ENCODE measurements at regions not wholly inside any gene's neighbourhood (a gene's known extent, or its start where the extent isn't known, plus 50 kb on each side); places are given as distances from the start of the nearest gene placed in this dataset.

- H3K9me3 ChIP-seq (ENCODE audit: control insufficient read depth, low read depth, low read length), result no peaks in the 10 kb centered on the region
- DNase-seq (ENCODE audit: low read depth, low spot score) (no peak), FAIRE-seq (no peak)
- H3K9ac ChIP-seq (ENCODE audit: control insufficient read depth, extremely low read depth, insufficient read depth, low read length), result no peak overlapping the region
- no peak for TF ChIP-seq EZH2 (IDR thresholded peaks at IDR 0.05; ENCODE audit: low read length)
- TF ChIP-seq, protein P1, sequence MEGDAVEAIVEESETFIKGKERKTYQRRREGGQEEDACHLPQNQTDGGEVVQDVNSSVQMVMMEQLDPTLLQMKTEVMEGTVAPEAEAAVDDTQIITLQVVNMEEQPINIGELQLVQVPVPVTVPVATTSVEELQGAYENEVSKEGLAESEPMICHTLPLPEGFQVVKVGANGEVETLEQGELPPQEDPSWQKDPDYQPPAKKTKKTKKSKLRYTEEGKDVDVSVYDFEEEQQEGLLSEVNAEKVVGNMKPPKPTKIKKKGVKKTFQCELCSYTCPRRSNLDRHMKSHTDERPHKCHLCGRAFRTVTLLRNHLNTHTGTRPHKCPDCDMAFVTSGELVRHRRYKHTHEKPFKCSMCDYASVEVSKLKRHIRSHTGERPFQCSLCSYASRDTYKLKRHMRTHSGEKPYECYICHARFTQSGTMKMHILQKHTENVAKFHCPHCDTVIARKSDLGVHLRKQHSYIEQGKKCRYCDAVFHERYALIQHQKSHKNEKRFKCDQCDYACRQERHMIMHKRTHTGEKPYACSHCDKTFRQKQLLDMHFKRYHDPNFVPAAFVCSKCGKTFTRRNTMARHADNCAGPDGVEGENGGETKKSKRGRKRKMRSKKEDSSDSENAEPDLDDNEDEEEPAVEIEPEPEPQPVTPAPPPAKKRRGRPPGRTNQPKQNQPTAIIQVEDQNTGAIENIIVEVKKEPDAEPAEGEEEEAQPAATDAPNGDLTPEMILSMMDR (optimal IDR thresholded peaks at IDR 0.05 in 1 of 3, IDR thresholded peaks at IDR 0.05 in 1 of 3, conservative IDR thresholded peaks at IDR 0.05 in 1 of 3; ENCODE audit: extremely low read depth in 1 of 3, insufficient read depth in 2 of 3, low read length in 3 of 3), result no peak
- no peak overlapping the region for H3K4me3 ChIP-seq (ENCODE audit: control insufficient read depth in 2 of 3, extremely low read depth in 1 of 3, insufficient read depth in 2 of 3, low read depth in 1 of 3, low read length in 3 of 3)
- no peaks in the 10 kb centered on the region for H3K4me1 ChIP-seq (ENCODE audit: control insufficient read depth, extremely low read depth, insufficient read depth, low read length)
- H3K27me3 ChIP-seq (ENCODE audit: control insufficient read depth, extremely low read depth, insufficient read depth, low read length), result no peaks in the 10 kb centered on the region
- no peak overlapping the region for H2AFZ ChIP-seq (ENCODE audit: control insufficient read depth, low read length)
- H3K9me1 ChIP-seq (ENCODE audit: control insufficient read depth, extremely low read depth, insufficient read depth, low read length), result no peaks in the 10 kb centered on the region
- no peak overlapping the region for H3K4me2 ChIP-seq (ENCODE audit: control insufficient read depth, extremely low read depth, insufficient read depth, low read depth, low read length)
- no peaks in the 10 kb centered on the region for H4K20me1 ChIP-seq (ENCODE audit: control insufficient read depth, extremely low read depth, insufficient read depth, low read length)
- H3K79me2 ChIP-seq (ENCODE audit: control insufficient read depth, insufficient read depth, low read length), result no peaks in the 10 kb centered on the region
- H3K36me3 ChIP-seq (ENCODE audit: control insufficient read depth in 2 of 2, extremely low read depth in 1 of 2, insufficient read depth in 2 of 2, low read length in 2 of 2), result no peaks in the 10 kb centered on the region
- dilution Hi-C loops (cut with MboI; ENCODE audit: extremely low pct_ligation_motif_present, low sequenced_read_pairs), result no loop called here
- H3K27ac ChIP-seq (ENCODE audit: control insufficient read depth, insufficient read depth, low read length), result no peak overlapping the region
These were observed 89.2 kb upstream of the MARK1 start for GRCh38 chr1:220438741-220439140.

DNA sequence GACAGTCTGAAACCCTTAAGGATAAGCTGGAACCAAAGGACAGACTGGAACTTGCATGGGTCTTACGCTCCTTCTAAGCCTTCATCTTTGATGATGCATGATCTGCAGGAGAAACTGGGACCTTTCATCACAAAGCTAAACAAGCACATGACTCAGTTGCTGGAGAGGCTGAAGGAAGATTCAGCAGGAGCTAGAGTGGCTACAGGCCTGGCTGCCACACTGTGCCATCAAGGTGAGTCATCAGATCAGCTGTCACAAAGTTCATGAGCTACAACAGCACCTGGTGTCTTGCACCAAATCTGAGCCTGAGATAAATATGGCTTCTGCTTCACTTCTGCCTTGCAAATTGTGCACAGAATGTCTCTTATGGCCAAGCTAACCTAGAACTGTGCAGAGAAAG lies 95.5 kb upstream of the MARK1 start:
- H3K9me3 ChIP-seq (ENCODE audit: control insufficient read depth, low read depth, low read length), result no peaks in the 10 kb centered on the region
- H4K20me1 ChIP-seq (ENCODE audit: control insufficient read depth, extremely low read depth, insufficient read depth, low read length), result no peaks in the 10 kb centered on the region
- FAIRE-seq (peak; percentile 9), DNase-seq (ENCODE audit: low read depth, low spot score) (no peak)
- H3K79me2 ChIP-seq (ENCODE audit: control insufficient read depth, insufficient read depth, low read length), result no peaks in the 10 kb centered on the region
- H3K4me2 ChIP-seq (ENCODE audit: control insufficient read depth, extremely low read depth, insufficient read depth, low read depth, low read length), result no peak overlapping the region
- no peak overlapping the region for H3K9ac ChIP-seq (ENCODE audit: control insufficient read depth, extremely low read depth, insufficient read depth, low read length)
- H3K9me1 ChIP-seq (ENCODE audit: control insufficient read depth, extremely low read depth, insufficient read depth, low read length), result no peaks in the 10 kb centered on the region
- TF ChIP-seq EZH2 (IDR thresholded peaks at IDR 0.05; ENCODE audit: low read length), result no peak
- TF ChIP-seq, protein P1 (optimal IDR thresholded peaks at IDR 0.05 in 1 of 3, IDR thresholded peaks at IDR 0.05 in 1 of 3, conservative IDR thresholded peaks at IDR 0.05 in 1 of 3; ENCODE audit: extremely low read depth in 1 of 3, insufficient read depth in 2 of 3, low read length in 3 of 3), result no peak
- H3K4me3 ChIP-seq (ENCODE audit: control insufficient read depth in 2 of 3, extremely low read depth in 1 of 3, insufficient read depth in 2 of 3, low read depth in 1 of 3, low read length in 3 of 3), result no peak overlapping the region
- no peaks in the 10 kb centered on the region for H3K27me3 ChIP-seq (ENCODE audit: control insufficient read depth, extremely low read depth, insufficient read depth, low read length)
- dilution Hi-C loops (cut with MboI; ENCODE audit: extremely low pct_ligation_motif_present, low sequenced_read_pairs), result no loop called here
- H3K36me3 ChIP-seq (ENCODE audit: control insufficient read depth in 2 of 2, extremely low read depth in 1 of 2, insufficient read depth in 2 of 2, low read length in 2 of 2), result no peaks in the 10 kb centered on the region
- no peak overlapping the region for H2AFZ ChIP-seq (ENCODE audit: control insufficient read depth, low read length)
- no peak overlapping the region for H3K27ac ChIP-seq (ENCODE audit: control insufficient read depth, insufficient read depth, low read length)
- peaks cover 5% of the 10 kb centered on the region for H3K4me1 ChIP-seq (ENCODE audit: control insufficient read depth, extremely low read depth, insufficient read depth, low read length)
